CD4-positive, alpha-beta T cell treated with Interleukin-17A for 4 hours (primary cell): ENCODE measurements at regions not wholly inside any gene's neighbourhood (a gene's known extent, or its start where the extent isn't known, plus 50 kb on each side); places are given as distances from the start of the nearest gene placed in this dataset.

Experiments
- DNase-seq: peaks from one replicate; pipeline ENCODE4 v3.0.0-alpha.2; 2020; ENCODE audit warnings: mixed read lengths

DNA sequence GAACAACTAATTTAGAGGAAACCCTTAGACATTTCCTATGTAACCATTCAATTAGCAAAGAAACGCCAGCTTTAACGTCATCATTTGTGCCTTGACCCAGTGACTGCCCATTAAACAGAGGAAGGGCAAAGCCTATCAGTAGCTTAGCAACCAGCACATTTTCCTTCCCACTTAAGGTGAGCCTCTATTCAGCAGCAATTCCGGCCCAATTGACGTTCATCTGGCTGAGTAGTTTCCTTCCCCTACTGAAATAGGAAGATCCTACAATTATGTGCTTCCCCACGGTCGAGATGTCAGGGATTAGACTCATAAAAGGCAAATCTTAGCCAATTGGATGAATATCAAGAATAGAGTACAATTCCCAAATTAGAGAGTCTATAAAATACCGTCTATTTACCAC, 482.1 kb upstream of the ADAMTS5 start:
- DNase-seq = no peak

DNA sequence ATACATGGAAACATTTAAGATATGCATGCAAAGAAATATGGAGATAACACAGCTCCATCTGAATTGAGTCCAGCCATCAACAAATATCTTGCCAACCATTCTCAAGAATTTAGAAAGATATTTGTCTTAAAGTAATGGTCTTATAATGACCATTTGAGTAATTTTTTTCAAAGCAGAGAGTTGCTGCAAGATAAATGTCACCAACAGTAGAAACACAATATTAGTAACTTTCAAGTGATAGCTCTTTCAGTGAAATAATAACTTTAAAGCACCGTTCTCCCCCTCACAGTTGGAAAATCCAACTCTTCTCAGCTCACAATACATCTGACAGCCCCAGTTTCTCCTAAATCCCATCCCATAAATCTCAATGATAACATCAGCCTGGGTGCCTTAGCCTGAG, 481.0 kb upstream of the ADAMTS5 start:
- no peak for DNase-seq

DNA sequence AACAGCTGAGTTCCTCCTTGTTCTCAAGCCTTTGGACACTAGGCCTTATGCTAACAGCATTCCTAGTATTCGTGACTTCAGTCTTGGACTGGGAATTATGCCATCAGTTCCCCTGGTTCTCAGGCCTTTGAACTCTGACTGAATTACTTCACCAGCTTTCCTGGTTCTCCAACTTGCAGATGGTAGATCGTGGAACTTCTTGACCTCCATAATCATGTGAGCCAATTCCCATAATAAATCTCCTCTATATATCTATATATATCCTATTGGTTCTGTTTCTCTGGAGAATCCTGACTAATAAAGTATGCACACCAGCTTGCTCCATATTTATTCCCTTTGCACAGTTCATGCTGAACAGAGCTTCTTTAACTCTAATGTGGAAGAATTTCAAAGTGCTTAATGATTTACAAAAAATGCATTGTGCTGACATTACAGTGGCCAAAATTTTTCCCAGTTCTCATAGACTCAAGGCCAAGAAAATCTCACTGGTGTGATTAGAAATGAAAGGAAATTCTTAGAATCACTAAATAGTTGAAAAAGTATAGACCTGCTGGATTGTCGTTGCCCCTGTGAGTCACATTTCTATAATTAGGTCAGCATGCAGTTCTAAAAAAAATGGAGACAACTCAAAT, 462.9 kb upstream of the ADAMTS5 start:
- DNase-seq = no peak

DNA sequence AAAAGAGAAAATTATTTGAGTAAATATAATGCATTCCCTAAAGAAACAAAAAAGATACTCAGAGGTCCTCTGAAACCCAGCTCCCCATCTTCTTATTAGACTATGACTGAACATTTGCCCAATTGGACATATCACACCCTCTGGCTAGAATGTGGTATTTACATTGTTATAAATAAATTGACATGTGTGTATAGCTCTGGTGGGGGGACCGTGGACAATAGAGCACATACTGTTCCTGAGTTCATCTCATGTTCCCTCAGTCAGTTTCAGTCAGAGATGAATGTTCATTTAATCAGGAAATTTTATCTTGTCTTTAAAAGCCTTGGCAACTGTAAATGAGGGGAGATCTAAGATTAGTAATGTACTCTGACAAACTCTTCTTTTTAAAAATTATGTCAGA, 459.3 kb upstream of the ADAMTS5 start:
- no peak for DNase-seq

DNA sequence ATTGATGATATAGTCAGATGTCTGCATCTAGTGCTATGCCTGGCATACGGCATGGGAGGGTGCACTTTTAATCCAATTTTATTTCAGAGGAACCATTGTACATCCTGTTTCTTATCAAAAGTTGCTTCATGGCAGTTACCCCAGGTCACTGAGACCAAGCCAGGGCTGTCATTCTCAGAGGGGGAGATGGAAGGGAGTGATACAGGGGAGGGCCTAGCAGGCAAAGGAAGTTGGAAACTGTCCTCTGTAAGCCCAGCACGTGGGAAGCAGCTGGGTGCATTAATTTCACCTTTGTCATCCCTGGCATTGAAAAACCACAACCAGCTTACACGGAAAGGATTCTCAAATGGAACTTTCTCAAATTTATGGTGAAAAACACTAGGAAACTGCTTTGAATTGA, 458.7 kb upstream of the ADAMTS5 start:
- DNase-seq = no peak

DNA sequence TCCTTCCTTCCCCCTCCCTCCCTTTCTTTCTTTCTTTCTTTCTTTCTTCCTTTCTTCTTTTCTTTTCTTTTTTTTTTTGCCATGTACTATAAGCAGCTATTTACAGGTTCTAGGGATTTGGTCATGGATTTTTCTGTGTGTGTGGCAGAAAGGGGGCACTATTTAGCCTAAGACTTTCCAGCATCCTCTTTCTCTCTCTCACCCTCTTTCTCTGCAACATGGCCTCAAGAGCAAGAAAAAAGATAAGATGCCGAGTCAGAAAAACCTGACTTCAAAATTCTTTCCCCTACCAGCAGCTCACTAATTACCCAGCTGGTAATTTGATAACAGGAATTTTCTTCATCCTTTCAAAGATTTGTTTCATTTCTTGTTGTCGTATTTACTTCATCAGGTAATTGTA, 458.3 kb upstream of the ADAMTS5 start:
- DNase-seq = no peak

DNA sequence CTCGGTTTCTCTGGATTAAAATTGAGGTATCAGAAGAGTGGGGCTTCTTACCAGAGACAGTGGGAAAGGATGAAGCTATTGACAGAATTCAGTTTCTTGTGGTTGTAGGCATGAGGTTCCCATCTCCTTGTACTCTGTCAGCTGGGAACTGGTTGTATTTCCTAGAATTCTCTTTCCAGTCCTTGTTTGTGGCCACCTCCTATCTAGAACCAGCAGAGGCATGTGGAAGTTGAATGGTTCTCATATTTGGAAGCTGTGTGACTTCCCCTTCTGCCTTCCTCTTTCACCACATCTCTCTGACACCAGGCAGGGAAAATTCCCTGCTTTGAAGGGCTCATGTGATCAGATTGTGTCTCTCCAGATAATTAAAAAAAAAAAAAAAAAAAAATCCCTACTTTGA, 457.7 kb upstream of the ADAMTS5 start:
- DNase-seq = no peak

DNA sequence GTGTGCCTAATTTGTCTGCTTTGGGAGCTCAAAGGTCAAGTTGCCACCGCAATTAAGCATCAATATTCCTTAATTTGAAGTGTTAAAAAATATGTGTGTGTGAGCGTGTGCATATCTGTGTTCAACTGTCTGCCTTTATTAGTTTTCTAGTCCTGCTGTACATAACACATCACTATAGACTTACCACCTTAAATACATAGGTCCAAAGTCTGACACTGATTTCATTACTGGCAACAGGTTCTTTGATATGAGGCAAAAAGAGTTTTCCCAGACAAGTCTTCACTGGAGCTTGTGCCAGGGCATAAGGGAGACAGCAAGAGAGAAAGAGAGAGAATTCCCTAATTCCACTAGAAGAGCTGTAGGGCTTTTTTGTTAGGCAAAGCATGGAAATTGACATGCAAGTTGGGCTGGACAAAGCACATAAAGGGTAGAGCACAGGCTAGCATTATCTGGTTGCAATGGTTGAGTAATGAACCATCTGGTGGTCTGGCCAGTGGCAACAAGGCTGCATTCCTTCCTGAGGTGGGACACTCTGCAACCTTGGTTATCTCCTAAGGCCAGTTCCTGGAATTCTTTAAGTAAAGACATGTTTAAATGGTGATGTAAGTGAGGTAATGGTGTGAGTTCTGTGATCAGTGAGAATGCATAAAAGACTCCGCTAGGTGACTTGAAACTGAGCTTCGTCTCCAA, 457.2 kb upstream of the ADAMTS5 start:
- DNase-seq = no peak

DNA sequence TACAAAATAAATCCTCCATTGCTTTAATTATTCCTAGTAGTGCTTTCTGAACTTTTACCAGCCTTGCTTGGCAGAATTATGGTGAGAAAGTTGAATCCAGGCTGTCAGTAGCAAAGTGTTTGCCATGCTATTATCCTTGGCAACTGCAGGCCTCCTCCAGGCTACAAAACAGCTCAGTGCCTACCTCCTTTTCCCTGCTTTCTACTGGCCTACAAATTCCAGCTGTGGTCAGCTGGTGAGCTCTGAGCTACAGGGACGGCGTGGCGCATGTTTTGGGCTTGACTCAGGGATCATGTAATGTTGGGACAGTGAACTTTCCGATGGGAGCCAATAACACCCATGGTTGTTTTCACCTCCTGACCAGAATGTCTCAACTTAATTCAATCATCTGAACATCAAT, 456.1 kb upstream of the ADAMTS5 start:
- DNase-seq = no peak

DNA sequence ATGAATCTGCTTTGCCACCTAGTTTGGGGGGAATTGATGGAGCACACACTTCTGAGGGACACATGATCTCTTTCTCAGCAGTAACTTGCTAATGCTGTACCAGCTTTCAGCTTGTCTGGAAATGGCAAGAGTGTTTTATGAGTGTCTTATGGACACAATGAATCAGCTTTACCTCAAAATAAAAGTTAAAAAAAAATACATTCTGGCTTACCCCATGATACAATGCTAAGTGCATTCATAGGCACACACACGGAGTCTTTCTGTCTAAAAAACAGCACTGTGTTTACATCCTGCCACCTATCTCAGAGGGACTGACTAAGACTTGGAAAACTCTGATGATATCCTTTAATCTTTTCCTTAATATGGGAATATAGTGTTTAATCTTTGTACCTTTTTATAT, 455.5 kb upstream of the ADAMTS5 start:
- no peak for DNase-seq

DNA sequence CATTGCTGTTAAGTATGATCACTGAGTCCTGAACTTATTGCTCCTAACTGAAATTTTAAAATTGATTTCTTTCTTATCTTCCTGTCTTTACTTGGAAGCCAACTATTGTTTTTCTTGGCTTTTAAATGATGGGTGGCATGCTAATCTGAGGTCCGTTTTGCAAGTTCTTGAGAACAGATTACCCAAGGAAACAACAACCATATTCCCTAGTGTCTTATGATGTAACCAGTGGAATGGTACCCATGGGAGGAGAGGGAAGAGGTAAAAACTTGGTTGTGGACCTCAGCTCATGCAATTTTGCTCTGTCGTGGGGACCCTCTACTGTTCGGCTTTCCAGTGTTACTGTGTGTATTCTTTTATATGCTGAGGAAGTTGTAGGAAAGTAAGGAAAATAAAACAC, 454.8 kb upstream of the ADAMTS5 start:
- DNase-seq = no peak

DNA sequence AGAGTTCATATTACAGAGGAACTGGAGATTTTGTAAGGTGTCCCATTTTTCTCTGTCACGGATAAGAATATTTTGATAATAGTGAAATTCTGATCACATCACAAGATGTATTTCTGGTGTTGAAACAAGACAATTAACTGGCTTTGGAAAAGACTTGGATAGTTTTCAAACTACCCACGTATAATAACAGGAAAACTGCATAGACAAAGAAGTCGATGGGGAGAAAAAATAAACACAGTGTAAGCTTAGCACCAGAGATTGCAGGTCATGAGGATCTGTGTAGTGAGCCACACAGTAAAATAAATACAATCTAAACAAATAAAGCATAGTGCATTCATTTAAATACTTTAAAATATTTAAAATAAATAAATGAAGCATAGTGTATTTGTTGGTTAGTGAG, 452.3 kb upstream of the ADAMTS5 start:
- no peak for DNase-seq

DNA sequence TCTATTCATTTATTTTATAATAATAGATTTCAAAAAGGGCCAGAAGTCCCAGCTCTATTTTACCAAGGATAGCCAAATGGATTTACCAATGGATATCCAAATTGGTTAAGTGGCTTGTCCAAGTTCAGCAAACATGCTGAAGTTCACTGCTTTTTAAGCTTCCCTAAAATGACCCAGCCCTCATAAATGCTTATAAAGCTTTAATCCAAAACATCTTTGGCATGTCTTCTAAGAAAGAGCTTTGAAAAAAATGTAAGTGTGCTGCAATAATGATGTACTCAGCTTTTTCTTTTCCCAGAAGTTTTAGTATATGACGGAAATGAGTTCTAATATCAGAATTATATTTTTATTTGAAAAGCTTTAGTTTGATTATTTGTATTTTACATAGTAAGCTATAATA, 451.5 kb upstream of the ADAMTS5 start:
- no peak for DNase-seq

DNA sequence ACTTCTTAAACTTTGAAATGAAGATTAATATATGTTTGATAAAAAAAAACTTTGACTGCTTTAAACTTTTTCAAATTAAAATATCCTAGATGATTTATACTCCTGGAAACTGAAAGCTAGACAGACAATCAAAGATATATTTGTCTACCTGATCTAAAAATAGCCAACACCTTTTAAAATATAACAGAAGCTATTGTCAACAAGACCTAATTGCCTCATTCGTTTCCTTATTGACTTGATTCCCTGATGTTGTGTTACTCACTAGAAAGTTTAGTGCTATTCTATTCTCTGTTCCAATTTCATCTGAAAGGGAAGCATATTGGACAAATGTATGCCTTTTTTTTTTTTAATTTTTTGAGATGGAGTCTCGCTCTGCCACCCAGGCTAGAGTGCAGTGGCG, 445.6 kb upstream of the ADAMTS5 start:
- no peak for DNase-seq

DNA sequence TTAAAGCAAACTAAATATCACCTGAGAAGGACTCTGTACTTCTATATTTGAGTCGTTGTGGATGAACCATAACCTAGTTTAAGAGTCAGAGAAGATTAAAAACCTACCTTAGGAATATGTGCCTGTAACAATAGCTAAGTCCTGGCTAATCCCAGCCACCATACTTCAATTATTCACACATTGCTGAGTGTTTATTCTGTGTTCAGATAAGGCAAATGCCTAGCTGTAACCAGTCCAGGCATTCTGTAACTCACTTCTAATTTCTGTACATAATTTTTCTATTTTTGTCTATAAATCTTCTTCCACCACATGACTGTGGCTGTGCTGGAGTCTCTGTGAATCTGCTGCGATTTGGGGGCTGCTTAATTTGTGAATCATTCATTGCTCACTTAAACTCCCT, 441.9 kb upstream of the ADAMTS5 start:
- DNase-seq = no peak

DNA sequence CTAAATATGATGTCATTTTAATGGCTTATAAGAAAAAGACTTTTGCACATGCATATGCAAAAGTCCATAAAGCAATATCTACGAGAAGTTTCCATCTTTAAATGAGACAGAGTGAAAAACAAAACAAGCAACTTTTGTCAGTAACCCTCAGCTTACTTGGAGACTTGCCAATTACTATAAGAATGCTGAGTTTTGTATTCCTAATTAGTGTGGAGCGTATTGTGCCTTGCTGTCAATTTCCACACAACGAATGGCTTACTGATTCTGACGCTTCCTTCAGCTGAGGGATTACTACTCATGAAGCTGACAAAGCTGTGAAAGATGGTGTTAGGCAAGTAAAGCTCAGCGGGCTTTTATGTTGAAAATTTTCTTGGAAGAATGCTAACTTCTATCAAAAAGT, 440.4 kb upstream of the ADAMTS5 start:
- DNase-seq = no peak

DNA sequence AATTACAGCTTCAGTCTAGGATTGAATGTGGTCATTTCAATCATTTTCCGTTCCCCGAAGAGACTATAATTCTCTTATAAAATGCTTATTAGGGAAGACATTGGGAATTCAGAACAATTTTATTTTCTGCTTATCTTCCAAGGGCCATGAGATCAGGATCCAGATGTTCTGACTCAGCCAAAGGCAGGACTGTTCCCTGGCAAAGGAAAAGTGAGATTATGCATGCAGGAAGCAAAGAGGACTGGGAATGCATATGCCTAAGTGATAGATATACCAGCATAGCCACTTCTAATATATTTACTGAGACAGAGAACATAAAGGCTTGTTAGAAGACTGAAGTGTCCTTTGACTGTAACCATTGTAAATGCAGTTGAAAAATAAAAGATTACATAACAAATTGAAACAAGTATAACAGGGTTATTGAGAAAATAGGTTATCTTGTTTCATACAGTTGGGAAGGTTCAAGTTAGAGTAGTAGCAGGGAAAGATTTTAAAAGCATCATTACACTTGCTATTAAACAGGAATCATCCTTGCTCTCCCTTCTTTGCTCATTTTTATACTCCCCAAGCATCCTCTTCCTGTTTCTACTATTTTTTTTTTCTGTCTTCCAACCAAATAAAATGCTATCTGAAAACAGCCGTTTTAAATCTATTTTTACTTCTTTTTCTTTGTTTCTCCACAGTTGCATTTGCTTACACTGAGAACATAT, 439.6 kb upstream of the ADAMTS5 start:
- no peak for DNase-seq

DNA sequence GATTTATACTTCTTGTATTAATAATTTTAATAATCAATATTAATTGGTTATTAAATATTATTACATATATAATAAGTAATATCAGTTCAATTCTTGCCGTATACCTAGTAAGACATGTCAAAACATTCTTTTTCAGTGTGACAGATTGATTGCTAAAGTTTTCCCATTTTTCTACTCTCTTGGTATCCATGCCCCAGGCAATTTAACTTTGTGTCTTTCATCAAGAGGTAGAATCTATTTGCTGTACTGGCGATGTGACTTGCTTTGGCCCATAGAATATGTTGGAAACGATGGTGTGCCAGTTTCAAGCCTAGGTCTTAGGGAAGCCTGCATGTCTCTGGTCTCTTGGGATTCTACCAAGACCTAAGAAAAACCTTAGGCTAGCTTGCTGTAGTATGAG, 436.1 kb upstream of the ADAMTS5 start:
- DNase-seq = no peak

DNA sequence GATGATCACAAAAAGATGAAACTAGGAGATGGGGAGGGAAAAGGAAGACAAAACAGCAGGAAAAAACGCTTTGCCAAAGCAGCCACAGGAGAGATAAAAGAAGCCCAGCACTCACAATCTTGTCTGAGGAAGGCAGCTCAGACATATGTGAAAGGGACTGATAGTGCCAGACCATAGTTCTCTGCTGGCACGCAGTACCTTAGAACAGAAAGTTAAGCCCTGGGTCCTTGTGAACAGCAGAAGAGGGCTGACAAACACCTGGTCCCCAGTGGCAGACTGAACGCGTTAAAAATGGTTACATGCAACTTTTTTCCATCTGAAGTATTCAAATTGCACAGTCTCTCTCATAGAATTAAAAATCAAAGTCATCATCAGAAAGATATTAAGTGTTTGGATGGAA, 433.2 kb upstream of the ADAMTS5 start:
- DNase-seq = no peak

DNA sequence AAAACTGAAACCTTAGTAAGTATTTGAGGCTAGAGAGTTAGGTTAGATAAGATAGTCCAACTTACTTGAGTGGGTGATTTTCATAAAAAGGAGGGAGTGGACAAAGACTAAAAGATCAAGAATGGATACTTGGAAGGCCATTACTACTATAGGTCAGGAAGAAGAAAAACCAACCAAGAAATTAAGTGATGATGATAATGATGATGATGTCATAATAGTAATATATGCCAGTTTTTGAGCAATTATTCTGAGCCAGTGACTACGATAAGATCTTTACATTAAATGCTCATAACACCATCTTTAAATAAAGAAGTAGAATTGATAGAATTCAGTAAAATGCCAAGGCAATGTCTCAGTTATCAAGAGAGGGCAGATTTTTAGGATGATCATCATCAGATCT, 430.7 kb upstream of the ADAMTS5 start:
- DNase-seq = no peak

DNA sequence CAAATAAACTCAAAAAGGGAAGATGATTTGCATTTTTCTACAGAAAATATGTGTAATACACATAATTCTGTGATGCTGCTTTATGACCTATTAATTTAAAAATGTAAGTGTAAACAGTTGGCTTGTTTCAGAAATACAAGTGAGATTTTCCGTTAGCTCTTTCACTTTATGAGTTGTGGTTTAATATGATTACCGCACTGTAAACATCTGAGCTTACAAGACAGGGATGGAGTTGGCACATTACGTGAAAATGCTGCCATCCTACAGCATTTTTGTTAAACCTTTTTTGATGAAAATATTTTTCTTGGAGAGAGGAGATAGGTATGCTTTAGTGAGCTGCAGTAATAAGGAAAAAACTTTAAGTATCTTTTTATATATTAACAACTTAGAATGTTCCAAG, 426.8 kb upstream of the ADAMTS5 start:
- DNase-seq = no peak

DNA sequence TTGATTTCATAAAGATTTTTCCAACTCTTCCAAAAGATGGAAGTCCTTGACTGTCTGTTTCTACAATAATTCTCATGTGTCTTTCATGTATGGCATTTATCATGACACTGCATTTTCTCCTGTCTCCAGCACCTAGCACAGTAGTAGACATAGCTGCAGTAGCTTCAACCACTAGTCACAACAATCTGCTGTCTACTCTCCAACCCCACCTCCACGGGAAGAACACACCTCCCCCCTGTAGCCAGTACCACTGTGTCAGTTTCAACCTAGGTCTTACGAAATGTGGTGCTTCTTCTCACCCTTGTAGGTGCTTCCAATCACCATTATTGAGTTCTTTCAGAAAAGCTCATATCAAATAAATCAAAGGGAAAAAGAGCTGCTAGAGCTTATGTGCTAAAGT, 425.1 kb upstream of the ADAMTS5 start:
- no peak for DNase-seq

DNA sequence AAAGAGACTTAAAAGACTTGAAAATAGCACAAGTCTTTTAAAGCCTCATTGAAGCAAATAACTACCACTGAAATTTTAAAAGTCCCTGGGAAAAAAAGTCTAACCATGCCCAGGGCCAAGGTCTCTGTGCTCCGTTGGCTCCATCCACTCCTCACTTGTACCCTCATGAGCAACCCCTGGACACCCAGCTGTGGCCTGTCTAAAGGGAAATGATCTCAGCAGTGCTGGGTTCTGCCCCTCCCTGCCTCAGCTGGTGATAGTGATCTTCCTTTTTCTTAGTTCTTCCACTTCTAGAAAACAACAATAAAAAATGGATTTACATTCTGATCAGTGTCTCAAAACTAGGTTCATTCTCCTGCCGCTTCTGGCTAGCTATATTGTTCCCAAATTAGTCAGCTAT, 423.5 kb upstream of the ADAMTS5 start:
- DNase-seq = no peak

DNA sequence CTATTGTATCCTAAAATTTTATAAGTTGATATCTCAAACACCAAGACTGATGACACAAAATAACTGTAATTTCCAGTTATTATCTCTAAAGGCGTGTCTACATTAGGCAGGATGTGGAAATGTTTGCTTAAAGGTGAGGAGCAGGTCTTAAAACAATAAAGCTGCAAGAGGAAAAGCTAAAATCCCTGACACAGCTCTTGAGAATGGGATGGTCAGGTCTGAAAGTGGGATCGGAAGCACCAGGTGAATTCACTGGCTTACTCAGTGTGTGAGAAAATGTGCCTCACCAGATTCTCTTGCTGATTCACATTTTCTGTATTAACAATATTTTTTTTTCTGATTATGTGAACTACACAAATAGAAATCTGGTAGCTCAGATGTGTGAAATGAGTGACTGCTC, 421.9 kb upstream of the ADAMTS5 start:
- no peak for DNase-seq

DNA sequence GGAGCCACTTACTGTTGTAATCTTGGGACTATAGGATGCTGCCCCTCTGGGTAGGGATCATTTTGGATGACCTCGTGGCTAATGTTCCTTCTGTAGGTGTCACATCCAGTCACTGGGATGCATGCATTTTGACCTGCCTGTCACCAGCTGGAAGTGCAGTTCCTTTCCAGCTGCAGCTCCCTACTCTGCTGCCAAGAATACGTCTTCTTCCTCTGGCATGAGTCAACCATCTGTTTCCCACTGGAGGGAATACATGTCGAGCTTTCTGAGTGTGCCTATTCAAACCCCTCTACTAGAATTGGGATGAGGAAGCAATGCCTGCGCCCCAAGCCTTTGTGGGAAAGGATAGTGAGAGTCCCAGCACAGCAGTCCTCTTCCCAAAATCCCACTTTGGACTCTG, 415.5 kb upstream of the ADAMTS5 start:
- DNase-seq = no peak
